WTC11 (cell line): ENCODE measurements at regions not wholly inside any gene's neighbourhood (a gene's known extent, or its start where the extent isn't known, plus 50 kb on each side); places are given as distances from the start of the nearest gene placed in this dataset.

Experiments
- AFF4 ChIP-seq: sonication (generic); formaldehyde crosslinking; IDR thresholded peaks from 2 replicates; pipeline ENCODE4 v1.8.1; 2023; ENCODE audit warnings: mild to moderate bottlenecking, missing genetic modification reagents, borderline replicate concordance
- ATF3 ChIP-seq: sonication (generic); formaldehyde crosslinking; conservative IDR thresholded peaks from 2 replicates; pipeline ENCODE4 v1.8.1; 2022; ENCODE audit warnings: mild to moderate bottlenecking, missing genetic modification reagents
- CREB1 ChIP-seq: sonication (generic); formaldehyde crosslinking; IDR thresholded peaks from 2 replicates; pipeline ENCODE4 v1.8.0; 2023; ENCODE audit warnings: mild to moderate bottlenecking, missing genetic modification reagents
- ETV6 ChIP-seq: sonication (generic); formaldehyde crosslinking; IDR thresholded peaks from 2 replicates; pipeline ENCODE4 v1.8.1; 2022; ENCODE audit warnings: mild to moderate bottlenecking, missing genetic modification reagents
- FOXP1 ChIP-seq: sonication (generic); formaldehyde crosslinking; IDR thresholded peaks from 2 replicates; pipeline ENCODE4 v1.8.0; 2022; ENCODE audit warnings: missing genetic modification reagents, mild to moderate bottlenecking, moderate library complexity, borderline replicate concordance
- IRF2 ChIP-seq: sonication (generic); formaldehyde crosslinking; IDR thresholded peaks from 2 replicates; pipeline ENCODE4 v1.8.0; 2022; ENCODE audit warnings: low read depth, missing genetic modification reagents, borderline replicate concordance
- PRDM15 ChIP-seq: sonication (generic); formaldehyde crosslinking; IDR thresholded peaks from 2 replicates; pipeline ENCODE4 v1.8.0; 2022; ENCODE audit warnings: missing genetic modification reagents
- SP1 ChIP-seq: sonication (generic); formaldehyde crosslinking; conservative IDR thresholded peaks from 2 replicates; pipeline ENCODE4 v1.8.1; 2022; ENCODE audit warnings: missing genetic modification reagents
- TEAD1 ChIP-seq: sonication (generic); formaldehyde crosslinking; IDR thresholded peaks from 2 replicates; pipeline ENCODE4 v1.8.0; 2022; ENCODE audit warnings: mild to moderate bottlenecking, missing genetic modification reagents
- TEAD4 ChIP-seq: sonication (generic); formaldehyde crosslinking; IDR thresholded peaks from 2 replicates; pipeline ENCODE4 v1.8.0; 2022; ENCODE audit warnings: mild to moderate bottlenecking, missing genetic modification reagents
- USF1 ChIP-seq: sonication (generic); formaldehyde crosslinking; IDR thresholded peaks from 2 replicates; pipeline ENCODE4 v1.8.0; 2022; ENCODE audit warnings: mild to moderate bottlenecking, missing genetic modification reagents
- ZNF423 ChIP-seq: fragments of 250-450 bp; sonication (Bioruptor Pico); IDR thresholded peaks from 2 replicates; pipeline ENCODE4 v2.1.2; 2022; ENCODE audit warnings: mild to moderate bottlenecking, moderate library complexity
- TF ChIP-seq, protein P1 (sequence below): fragments of 200-600 bp; IDR thresholded peaks from 2 replicates; pipeline ENCODE4 v1.8.0; 2022; ENCODE audit warnings: antibody characterized with exemption
- TF ChIP-seq, protein P2 (sequence below): sonication (generic); formaldehyde crosslinking; IDR thresholded peaks from 2 replicates; pipeline ENCODE4 v1.8.1; 2023; ENCODE audit warnings: mild to moderate bottlenecking, missing genetic modification reagents

- no peak for TF ChIP-seq PRDM15 (CRISPR knock-in tag)
- TF ChIP-seq SP1, result no peak
- TF ChIP-seq TEAD4 (CRISPR knock-in tag), result no peak
- TF ChIP-seq, protein P1, sequence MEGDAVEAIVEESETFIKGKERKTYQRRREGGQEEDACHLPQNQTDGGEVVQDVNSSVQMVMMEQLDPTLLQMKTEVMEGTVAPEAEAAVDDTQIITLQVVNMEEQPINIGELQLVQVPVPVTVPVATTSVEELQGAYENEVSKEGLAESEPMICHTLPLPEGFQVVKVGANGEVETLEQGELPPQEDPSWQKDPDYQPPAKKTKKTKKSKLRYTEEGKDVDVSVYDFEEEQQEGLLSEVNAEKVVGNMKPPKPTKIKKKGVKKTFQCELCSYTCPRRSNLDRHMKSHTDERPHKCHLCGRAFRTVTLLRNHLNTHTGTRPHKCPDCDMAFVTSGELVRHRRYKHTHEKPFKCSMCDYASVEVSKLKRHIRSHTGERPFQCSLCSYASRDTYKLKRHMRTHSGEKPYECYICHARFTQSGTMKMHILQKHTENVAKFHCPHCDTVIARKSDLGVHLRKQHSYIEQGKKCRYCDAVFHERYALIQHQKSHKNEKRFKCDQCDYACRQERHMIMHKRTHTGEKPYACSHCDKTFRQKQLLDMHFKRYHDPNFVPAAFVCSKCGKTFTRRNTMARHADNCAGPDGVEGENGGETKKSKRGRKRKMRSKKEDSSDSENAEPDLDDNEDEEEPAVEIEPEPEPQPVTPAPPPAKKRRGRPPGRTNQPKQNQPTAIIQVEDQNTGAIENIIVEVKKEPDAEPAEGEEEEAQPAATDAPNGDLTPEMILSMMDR, result no peak
- TF ChIP-seq, protein P2, sequence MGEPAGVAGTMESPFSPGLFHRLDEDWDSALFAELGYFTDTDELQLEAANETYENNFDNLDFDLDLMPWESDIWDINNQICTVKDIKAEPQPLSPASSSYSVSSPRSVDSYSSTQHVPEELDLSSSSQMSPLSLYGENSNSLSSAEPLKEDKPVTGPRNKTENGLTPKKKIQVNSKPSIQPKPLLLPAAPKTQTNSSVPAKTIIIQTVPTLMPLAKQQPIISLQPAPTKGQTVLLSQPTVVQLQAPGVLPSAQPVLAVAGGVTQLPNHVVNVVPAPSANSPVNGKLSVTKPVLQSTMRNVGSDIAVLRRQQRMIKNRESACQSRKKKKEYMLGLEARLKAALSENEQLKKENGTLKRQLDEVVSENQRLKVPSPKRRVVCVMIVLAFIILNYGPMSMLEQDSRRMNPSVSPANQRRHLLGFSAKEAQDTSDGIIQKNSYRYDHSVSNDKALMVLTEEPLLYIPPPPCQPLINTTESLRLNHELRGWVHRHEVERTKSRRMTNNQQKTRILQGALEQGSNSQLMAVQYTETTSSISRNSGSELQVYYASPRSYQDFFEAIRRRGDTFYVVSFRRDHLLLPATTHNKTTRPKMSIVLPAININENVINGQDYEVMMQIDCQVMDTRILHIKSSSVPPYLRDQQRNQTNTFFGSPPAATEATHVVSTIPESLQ (CRISPR knock-in tag), result no peak
- no peak for TF ChIP-seq CREB1 (CRISPR knock-in tag)
- no peak for TF ChIP-seq ETV6 (CRISPR knock-in tag)
- no peak for TF ChIP-seq IRF2 (CRISPR knock-in tag)
- TF ChIP-seq USF1 (CRISPR knock-in tag), result no peak
- no peak for TF ChIP-seq TEAD1
- no peak for TF ChIP-seq AFF4 (CRISPR knock-in tag)
- TF ChIP-seq ATF3, result no peak
- TF ChIP-seq ZNF423, result no peak
- no peak for TF ChIP-seq FOXP1
These were observed 992.8 kb upstream of the ADGRL2 start for GRCh38 chr1:80807981-80808380.
